HAP-1 (cell line): ENCODE measurements at regions not wholly inside any gene's neighbourhood (a gene's known extent, or its start where the extent isn't known, plus 50 kb on each side); places are given as distances from the start of the nearest gene placed in this dataset.
A peak's percentile ranks its signal among the peaks of the same experiment; 100 is the strongest.

ENCODE experiments used
- DNase-seq, 2 experiments: peaks; one replicate each; pipeline ENCODE4 v3.0.0-alpha.2; 2016 to 2020; ENCODE audit warnings: low spot score in 2 of 2
- H3K27me3 ChIP-seq: fragments of 250-450 bp; sonication (Bioruptor Pico); 2 replicates; pipeline ENCODE4 v1.5.1; 2020; ENCODE audit warnings: low read depth, mild to moderate bottlenecking, moderate library complexity
- H3K36me3 ChIP-seq: fragments of 250-450 bp; sonication (Bioruptor Pico); replicated peaks from 2 replicates; pipeline ENCODE4 v1.5.1; 2020; ENCODE audit warnings: mild to moderate bottlenecking
- H3K4me1 ChIP-seq: fragments of 250-450 bp; sonication (Bioruptor Pico); 2 replicates; pipeline ENCODE4 v1.5.1; 2020; ENCODE audit warnings: mild to moderate bottlenecking
- H3K4me3 ChIP-seq: fragments of 250-450 bp; sonication (Bioruptor Pico); 2 replicates; pipeline ENCODE4 v1.5.1; 2020; ENCODE audit warnings: mild to moderate bottlenecking, moderate library complexity
- H3K9me3 ChIP-seq: fragments of 250-450 bp; sonication (Bioruptor Pico); 2 replicates; pipeline ENCODE4 v1.5.1; 2020; ENCODE audit warnings: mild to moderate bottlenecking, moderate library complexity
- in situ Hi-C: fragments of 300-500 bp; cut with MboI; formaldehyde crosslinking; loops from 3 replicates; pipeline ENCODE4 v1.14.3; 2020; ENCODE audit warnings: low sequenced_read_pairs, inconsistent platforms, mixed read lengths

GRCh38 chr7:26526265-26526587 lies 234.6 kb downstream of the SNX10 start:
- no peaks in the 10 kb centered on the region for H3K36me3 ChIP-seq
- H3K9me3 ChIP-seq, result 0 out of 2 replicates have a peak, but pooled peaks cover 2% of the 10 kb centered on the region
- H3K4me1 ChIP-seq, result no peaks in the 10 kb centered on the region
- in situ Hi-C loops, result no loop called here
- no peak overlapping the region for H3K4me3 ChIP-seq
- no peak for DNase-seq
- peaks cover 24% of the 10 kb centered on the region for H3K27me3 ChIP-seq

GRCh38 chr7:26531926-26532325 lies 240.3 kb downstream of the SNX10 start:
- no peaks in the 10 kb centered on the region for H3K36me3 ChIP-seq
- no peaks in the 10 kb centered on the region for H3K9me3 ChIP-seq
- DNase-seq, result no peak
- no peak overlapping the region for H3K4me3 ChIP-seq
- H3K4me1 ChIP-seq, result peaks cover 14% of the 10 kb centered on the region
- in situ Hi-C loops, result no loop called here
- H3K27me3 ChIP-seq, result peaks cover 53% of the 10 kb centered on the region

- Histone ChIP-seq H3K9me3 (no peaks in the 10 kb centered on the region), H3K4me1 (peaks cover 14% of the 10 kb centered on the region), H3K4me3 (no peak overlapping the region), H3K36me3 (no peaks in the 10 kb centered on the region), H3K27me3 (peaks cover 59% of the 10 kb centered on the region)
- in situ Hi-C loops, result no loop called here
- no peak for DNase-seq
These were observed 240.8 kb downstream of the SNX10 start for GRCh38 chr7:26532471-26532870.

- peaks cover 66% of the 10 kb centered on the region for H3K27me3 ChIP-seq
- H3K9me3 ChIP-seq, result no peaks in the 10 kb centered on the region
- DNase-seq, result peak in 1 of 2 experiments; percentile 42
- in situ Hi-C loops, result no loop called here
- no peaks in the 10 kb centered on the region for H3K36me3 ChIP-seq
- peaks cover 14% of the 10 kb centered on the region for H3K4me1 ChIP-seq
- H3K4me3 ChIP-seq, result no peak overlapping the region
These were observed 241.6 kb downstream of the SNX10 start for GRCh38 chr7:26533217-26533616.

GRCh38 chr7:26534649-26535482 lies 243.2 kb downstream of the SNX10 start:
- H3K36me3 ChIP-seq, result no peaks in the 10 kb centered on the region
- in situ Hi-C loops, result no loop called here
- DNase-seq, result peak; percentile 55 to 82
- no peak overlapping the region for H3K4me3 ChIP-seq
- H3K4me1 ChIP-seq, result peaks cover 14% of the 10 kb centered on the region
- H3K9me3 ChIP-seq, result no peaks in the 10 kb centered on the region
- H3K27me3 ChIP-seq, result peaks cover 77% of the 10 kb centered on the region

GRCh38 chr7:26535483-26536007 lies 243.9 kb downstream of the SNX10 start:
- Histone ChIP-seq H3K4me1 (peaks cover 14% of the 10 kb centered on the region), H3K27me3 (peaks cover 77% of the 10 kb centered on the region), H3K9me3 (no peaks in the 10 kb centered on the region), H3K36me3 (no peaks in the 10 kb centered on the region), H3K4me3 (no peak overlapping the region)
- DNase-seq, result no peak
- in situ Hi-C loops, result no loop called here

GRCh38 chr7:26538216-26538615 lies 246.6 kb downstream of the SNX10 start:
- in situ Hi-C loops, result no loop called here
- H3K36me3 ChIP-seq, result no peaks in the 10 kb centered on the region
- H3K4me3 ChIP-seq, result no peak overlapping the region
- DNase-seq, result no peak
- H3K27me3 ChIP-seq, result peaks cover 77% of the 10 kb centered on the region
- no peaks in the 10 kb centered on the region for H3K9me3 ChIP-seq
- H3K4me1 ChIP-seq, result peaks cover 10% of the 10 kb centered on the region

- in situ Hi-C loops, result no loop called here
- H3K9me3 ChIP-seq, result no peaks in the 10 kb centered on the region
- peaks cover 74% of the 10 kb centered on the region for H3K27me3 ChIP-seq
- H3K4me3 ChIP-seq, result no peak overlapping the region
- no peak for DNase-seq
- H3K4me1 ChIP-seq, result peaks cover 7% of the 10 kb centered on the region
- no peaks in the 10 kb centered on the region for H3K36me3 ChIP-seq
These were observed 247.0 kb downstream of the SNX10 start for GRCh38 chr7:26538689-26539088.

GRCh38 chr7:26543340-26543739 lies 251.7 kb downstream of the SNX10 start:
- in situ Hi-C loops, result no loop called here
- H3K36me3 ChIP-seq, result no peaks in the 10 kb centered on the region
- H3K9me3 ChIP-seq, result no peaks in the 10 kb centered on the region
- H3K27me3 ChIP-seq, result peaks cover 63% of the 10 kb centered on the region
- H3K4me3 ChIP-seq, result no peak overlapping the region
- H3K4me1 ChIP-seq, result no peaks in the 10 kb centered on the region
- no peak for DNase-seq

GRCh38 chr7:26543951-26544350 lies 252.3 kb downstream of the SNX10 start:
- no peak for DNase-seq
- Histone ChIP-seq H3K4me3 (no peak overlapping the region), H3K4me1 (no peaks in the 10 kb centered on the region), H3K36me3 (no peaks in the 10 kb centered on the region), H3K9me3 (no peaks in the 10 kb centered on the region), H3K27me3 (peaks cover 57% of the 10 kb centered on the region)
- in situ Hi-C loops, result no loop called here

- H3K4me1 ChIP-seq, result peaks cover 5% of the 10 kb centered on the region; the same call in 1 of the 2 replicates
- in situ Hi-C loops, result no loop called here
- H3K27me3 ChIP-seq, result peaks cover 34% of the 10 kb centered on the region
- no peak overlapping the region for H3K4me3 ChIP-seq
- no peak for DNase-seq
- H3K9me3 ChIP-seq, result no peaks in the 10 kb centered on the region
- H3K36me3 ChIP-seq, result no peaks in the 10 kb centered on the region
These were observed 254.9 kb downstream of the SNX10 start for GRCh38 chr7:26546508-26547053.

GRCh38 chr7:26547156-26547555 lies 255.5 kb downstream of the SNX10 start:
- no peak overlapping the region for H3K4me3 ChIP-seq
- H3K27me3 ChIP-seq, result peaks cover 34% of the 10 kb centered on the region
- no peak for DNase-seq
- peaks cover 5% of the 10 kb centered on the region; the same call in 1 of the 2 replicates for H3K4me1 ChIP-seq
- no peaks in the 10 kb centered on the region for H3K9me3 ChIP-seq
- H3K36me3 ChIP-seq, result no peaks in the 10 kb centered on the region
- in situ Hi-C loops, result no loop called here

- DNase-seq, result no peak
- Histone ChIP-seq H3K4me3 (no peak overlapping the region), H3K4me1 (peaks cover 5% of the 10 kb centered on the region; the same call in 1 of the 2 replicates), H3K36me3 (no peaks in the 10 kb centered on the region), H3K27me3 (peaks cover 32% of the 10 kb centered on the region), H3K9me3 (no peaks in the 10 kb centered on the region)
- in situ Hi-C loops, result no loop called here
These were observed 257.8 kb downstream of the SNX10 start for GRCh38 chr7:26549281-26549944.

- no peaks in the 10 kb centered on the region for H3K36me3 ChIP-seq
- in situ Hi-C loops, result no loop called here
- H3K27me3 ChIP-seq, result peaks cover 38% of the 10 kb centered on the region
- DNase-seq, result no peak
- peaks cover 5% of the 10 kb centered on the region; the same call in 1 of the 2 replicates for H3K4me1 ChIP-seq
- H3K4me3 ChIP-seq, result no peak overlapping the region
- H3K9me3 ChIP-seq, result no peaks in the 10 kb centered on the region
These were observed 258.8 kb downstream of the SNX10 start for GRCh38 chr7:26550492-26550891.
